ENCODE measurements at regions not wholly inside any gene's neighbourhood (a gene's known extent, or its start where the extent isn't known, plus 50 kb on each side); places are given as distances from the start of the nearest gene placed in this dataset.

GRCh38 chrX:78213331-78213730 lies 73.9 kb upstream of the TAF9B start:
- DNase-seq (ENCODE audit: low spot score) = no peak

DNA sequence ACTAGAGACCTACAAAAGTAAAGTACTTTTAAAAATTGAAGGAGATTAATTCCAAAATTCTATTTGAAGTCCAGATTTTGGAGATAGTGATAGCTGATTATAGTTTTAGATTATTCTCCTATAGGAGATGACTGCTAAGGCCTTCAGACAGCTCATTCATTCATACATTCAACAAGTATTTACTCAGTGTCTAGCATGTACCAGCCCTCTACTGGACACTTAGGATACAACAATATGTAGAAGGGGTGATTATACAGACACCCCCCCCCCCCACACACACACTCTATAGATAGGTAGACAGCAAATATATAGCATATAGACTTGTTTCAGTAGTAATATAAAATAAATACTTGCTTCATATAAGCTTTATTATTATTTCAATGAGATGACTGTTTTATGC lies 60.4 kb upstream of the TAF9B start:
- peak; percentile 20 for DNase-seq (ENCODE audit: low spot score)

Data from germinal center (tissue), 1 donor.